Ecto neural progenitor cell (in vitro differentiated cells): ENCODE measurements at regions not wholly inside any gene's neighbourhood (a gene's known extent, or its start where the extent isn't known, plus 50 kb on each side); places are given as distances from the start of the nearest gene placed in this dataset.

ENCODE experiments used
- DNase-seq: peaks from one replicate; pipeline ENCODE4 v3.0.0-alpha.2; 2018; ENCODE audit warnings: low spot score

DNA sequence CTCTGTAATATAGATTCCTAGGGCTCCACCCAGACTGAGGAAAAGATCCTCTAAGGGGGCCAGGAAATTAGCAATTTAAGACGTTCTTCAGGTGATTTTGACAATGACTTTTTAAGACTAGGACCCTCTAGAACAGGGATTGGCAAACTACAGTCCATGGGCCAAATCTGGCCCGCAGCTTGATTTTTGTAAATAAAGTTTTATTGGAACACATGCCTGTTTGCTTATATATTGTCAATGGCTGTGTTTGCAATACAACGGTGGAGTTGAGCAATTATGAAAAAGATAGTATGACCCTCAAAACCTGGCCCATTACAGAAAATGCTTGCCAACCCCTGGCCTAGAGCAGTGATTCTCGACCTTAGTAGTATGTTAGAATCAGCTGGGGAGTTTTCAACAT, 181.9 kb downstream of the SOX9 start:
- DNase-seq: no peak

- DNase-seq: no peak
Measured at GRCh38 chr17:72303787-72304733, 183.2 kb downstream of the SOX9 start.

DNA sequence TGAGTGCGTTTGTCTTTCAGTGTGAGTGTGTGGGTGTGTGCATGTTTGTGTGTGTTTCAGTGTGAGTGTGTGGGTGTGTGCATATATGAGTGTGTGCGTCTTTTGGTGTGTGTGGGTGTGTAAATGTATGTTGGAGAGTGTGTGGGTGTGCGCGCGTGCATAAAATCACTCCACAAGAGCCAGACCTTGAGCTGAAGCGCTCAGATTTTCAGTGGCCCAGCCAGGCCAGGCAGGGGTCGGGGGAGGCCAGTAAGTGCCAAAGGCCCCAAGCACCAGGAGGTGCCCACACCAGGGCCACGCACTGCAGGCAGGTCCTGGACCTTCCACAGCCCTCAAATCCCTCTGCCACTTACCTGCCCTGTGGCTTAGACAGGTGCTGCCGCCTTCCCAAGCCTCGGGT, 184.0 kb downstream of the SOX9 start:
- no peak for DNase-seq

GRCh38 chr17:72305472-72305871, 184.7 kb downstream of the SOX9 start:
- no peak for DNase-seq

- DNase-seq: no peak
Measured at GRCh38 chr17:72306037-72306436, 185.2 kb downstream of the SOX9 start.

DNA sequence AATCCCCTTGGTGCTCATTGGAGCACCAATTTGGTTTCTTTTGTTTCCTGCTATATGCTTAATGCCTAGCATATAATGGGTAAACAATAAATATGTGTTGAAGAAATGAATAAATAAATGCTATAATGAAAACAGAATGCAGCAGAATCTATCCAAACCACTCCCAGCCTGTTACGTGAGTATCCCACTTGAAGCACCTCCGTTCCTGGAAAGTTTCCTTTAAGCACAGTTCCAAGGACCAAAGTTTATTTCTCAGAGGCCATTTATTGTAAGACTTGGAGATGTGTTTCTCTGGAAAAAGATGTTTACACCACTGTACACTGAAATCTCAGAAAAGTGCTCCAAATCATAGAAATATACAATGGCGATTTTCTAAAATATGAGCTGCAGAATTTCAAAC, 187.0 kb downstream of the SOX9 start:
- DNase-seq: no peak

GRCh38 chr17:72308744-72309385, 188.0 kb downstream of the SOX9 start:
- no peak for DNase-seq

GRCh38 chr17:72311004-72311403, 190.2 kb downstream of the SOX9 start:
- no peak for DNase-seq

GRCh38 chr17:72315122-72315913, 194.5 kb downstream of the SOX9 start:
- no peak for DNase-seq

GRCh38 chr17:72318131-72318530, 197.3 kb downstream of the SOX9 start:
- DNase-seq: no peak

DNA sequence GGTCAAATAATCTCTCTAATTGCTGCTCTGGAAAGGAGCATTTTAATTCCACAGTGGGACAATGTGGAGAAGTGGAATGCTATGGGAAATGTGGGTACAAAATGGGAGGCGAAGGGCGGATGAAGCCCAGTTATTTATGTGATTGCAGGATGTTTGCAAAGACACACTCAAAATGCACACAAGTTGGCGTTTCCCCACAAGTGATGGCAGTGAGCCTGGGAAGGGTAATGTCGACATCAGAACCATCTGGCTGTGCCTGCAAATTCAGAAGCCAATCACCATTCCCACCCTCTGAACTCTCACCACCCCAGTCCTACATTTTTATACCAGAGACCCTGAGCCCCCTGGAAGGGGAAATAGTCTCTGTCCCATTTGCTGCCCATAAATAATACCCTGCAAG, 201.1 kb downstream of the SOX9 start:
- no peak for DNase-seq

GRCh38 chr17:72332367-72332766, 211.5 kb downstream of the SOX9 start:
- DNase-seq: no peak

DNA sequence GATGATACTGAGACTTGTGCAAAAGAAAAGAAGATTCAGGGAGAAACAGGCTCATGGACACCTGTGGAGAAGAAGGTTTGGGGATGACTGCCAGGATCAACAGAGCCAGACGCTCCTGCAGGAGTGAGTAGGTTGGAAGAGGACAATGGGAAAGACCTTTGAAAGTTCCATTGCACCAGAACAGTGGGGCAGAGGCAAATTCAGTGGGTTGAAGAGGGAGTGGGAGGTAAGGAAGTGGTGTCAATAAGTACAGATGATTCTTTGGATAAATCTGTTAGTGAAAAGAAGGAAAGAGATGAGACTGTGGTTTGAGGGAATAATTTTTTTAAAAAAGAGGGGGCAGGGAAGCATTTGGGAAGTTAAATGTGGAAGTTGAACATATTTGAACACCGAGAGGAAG, 212.8 kb downstream of the SOX9 start:
- DNase-seq: no peak

DNA sequence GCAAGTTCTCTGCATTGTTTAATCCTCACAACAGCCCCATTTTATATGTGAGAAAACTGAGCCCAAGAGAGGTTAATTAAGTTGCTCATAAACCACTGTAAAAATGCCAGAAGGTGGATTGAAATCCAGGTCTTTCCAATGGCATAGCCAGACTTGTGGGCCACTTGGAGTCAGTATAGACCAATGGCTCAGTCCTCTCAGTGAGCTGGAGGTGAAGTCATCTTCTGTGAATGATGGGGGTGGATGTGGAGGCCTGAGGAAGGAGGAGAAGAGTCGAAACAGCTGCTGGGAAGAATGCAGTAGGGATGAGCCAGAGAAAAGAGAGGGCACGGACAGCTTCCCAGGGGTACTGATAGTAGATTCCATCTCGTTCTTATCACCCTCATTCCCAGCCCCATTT, 213.4 kb downstream of the SOX9 start:
- DNase-seq: no peak

- DNase-seq: no peak
Measured at GRCh38 chr17:72336026-72336803, 215.4 kb downstream of the SOX9 start.

GRCh38 chr17:72336804-72337070, 215.9 kb downstream of the SOX9 start:
- DNase-seq: no peak

DNA sequence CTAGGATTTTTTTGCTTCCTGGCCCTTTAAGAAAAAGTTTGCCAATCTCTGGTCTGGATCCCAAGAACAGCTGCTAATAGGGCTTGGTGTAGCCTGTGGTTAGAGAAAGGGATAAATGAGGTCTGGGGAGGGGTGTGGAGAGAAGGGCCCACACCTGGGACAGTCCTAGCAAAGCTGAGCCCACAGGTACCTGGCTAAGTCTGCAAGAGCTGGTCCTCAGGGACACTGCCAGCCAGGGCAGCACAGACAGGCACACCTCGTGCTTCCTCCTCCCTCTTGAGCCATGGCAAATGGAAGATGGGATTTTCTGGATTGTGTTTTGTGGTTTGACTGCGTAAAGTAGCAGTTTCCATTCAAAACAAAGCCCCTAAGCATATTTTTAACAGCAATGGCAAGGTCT, 217.5 kb downstream of the SOX9 start:
- DNase-seq: no peak

DNA sequence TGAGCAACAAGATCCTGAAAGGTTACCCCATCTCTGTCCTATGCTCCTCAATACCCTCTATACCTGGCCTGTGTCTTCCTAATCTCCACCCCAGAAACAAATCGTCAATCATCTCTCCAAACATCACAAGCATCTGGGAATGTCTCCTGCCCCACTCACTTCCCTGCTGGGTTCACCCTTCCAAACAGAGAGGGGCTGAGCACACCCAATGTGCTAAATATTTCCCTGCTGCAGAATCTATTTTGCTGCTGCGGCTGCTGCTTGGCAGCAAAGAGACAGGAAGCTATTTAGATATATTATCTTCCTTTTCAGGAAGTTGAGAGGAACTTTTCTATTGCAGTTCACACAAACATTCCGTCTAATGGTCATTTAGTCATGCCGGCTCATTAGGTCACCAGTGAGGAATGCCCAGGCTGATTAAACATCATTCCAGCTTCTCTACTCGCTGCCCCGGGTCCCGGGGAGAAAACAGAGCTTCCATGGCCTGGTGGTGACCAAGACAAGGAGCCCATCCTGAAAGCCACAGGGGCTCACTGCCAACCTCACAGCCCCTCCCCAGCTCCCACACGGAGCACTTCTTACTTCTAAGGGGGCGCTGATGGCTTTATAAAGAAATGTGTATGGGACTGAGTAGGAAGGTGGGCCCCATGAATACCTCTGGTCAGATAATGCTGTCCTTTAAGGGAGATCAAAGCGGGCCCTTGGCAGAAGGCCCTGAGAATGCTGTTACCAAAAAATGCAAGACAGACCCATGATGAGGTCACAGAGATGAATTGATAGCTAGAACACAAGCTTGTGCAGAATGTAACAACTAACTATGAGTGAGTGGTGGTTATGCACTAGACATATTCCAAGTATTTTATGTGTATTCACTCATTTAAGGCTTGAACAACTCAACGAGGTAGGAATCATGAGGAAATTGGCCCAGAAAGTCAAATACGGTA, 218.3 kb downstream of the SOX9 start:
- DNase-seq: no peak

DNA sequence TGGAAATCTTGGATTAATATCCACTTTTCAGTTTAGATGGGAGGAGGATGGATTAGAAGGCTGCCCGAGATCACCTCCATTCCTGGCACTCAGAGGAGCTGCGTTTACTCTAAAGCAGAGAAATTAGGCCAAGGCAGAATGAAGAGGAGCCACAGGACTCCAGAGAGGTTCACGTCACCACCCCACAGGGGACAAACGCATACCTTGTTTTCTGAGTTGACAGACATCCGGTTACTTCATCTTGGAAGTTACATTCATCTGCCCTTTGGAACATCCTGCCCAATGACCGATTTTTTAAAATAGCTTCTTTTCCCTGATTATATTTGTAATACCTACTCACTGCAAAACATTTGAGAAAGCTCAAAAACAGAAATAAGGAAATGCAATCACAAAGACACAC, 220.0 kb downstream of the SOX9 start:
- DNase-seq: no peak

DNA sequence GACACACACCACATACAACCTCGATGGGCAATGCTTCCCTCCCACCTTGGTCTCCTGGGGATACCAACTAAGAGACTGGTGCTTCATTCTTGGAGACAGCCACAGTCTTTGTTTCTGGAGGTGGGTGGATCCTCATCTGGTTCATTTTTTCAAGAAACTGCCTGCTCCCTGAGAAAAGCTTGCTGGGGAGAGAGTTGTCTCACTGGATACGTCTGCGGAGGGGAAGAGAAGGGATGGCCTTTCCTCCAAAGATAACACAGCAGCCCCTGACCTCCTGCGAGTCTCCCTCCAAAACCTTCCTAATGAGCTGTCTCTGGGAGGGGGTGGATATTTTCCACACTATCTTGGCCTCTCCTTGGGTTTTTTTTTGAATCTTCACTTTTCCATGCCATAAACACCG, 221.2 kb downstream of the SOX9 start:
- DNase-seq: no peak
